ENCODE measurements at regions not wholly inside any gene's neighbourhood (a gene's known extent, or its start where the extent isn't known, plus 50 kb on each side); places are given as distances from the start of the nearest gene placed in this dataset.

- TF ChIP-seq EZH2 (IDR thresholded peaks at IDR 0.05; ENCODE audit: low read length, unreplicated experiment) (no peak), EZH2phosphoT487 (IDR thresholded peaks at IDR 0.05; ENCODE audit: borderline replicate concordance, low read length) (no peak)
Measured at GRCh38 chr1:78333502-78333901, 157.3 kb upstream of the PTGFR start.

All from PC-3 (cell line).